OCI-LY7 (cell line): ENCODE measurements at regions not wholly inside any gene's neighbourhood (a gene's known extent, or its start where the extent isn't known, plus 50 kb on each side); places are given as distances from the start of the nearest gene placed in this dataset.
"Not testable (repeated sequence)": the region's sequence is repeated elsewhere in the genome, so short reads cannot be mapped to it uniquely, and the experiment has no call there.

ENCODE experiments used
- BruUV-seq: library from RNA; stranded (reverse); fragments of 400-500 nt; replicated peaks from 2 replicates; lab custom pipeline; 2021; lab: Mats Ljungman, UMichigan
- CTCF ChIA-PET: fragments of 300-600 bp; sonication (Branson Sonifier 250); formaldehyde crosslinking; loops from one replicate; lab custom pipeline; 2022; ENCODE audit warnings: antibody characterized with exemption; ENCODE audit not compliant: unreplicated experiment; lab: Charles Lee
- POLR2A ChIA-PET: fragments of 300-600 bp; sonication (Branson Sonifier 250); formaldehyde crosslinking; loops from one replicate; lab custom pipeline; 2022; ENCODE audit warnings: antibody characterized with exemption; lab: Charles Lee
- DNase-seq: peaks from one replicate; pipeline ENCODE4 v3.0.0-alpha.2; 2015; ENCODE audit warnings: low spot score
- H2AFZ ChIP-seq: fragments of 200-600 bp; sonication (generic), shearing (Covaris generic); 2 replicates; pipeline ENCODE4 v1.6.1; 2014; ENCODE audit warnings: mild to moderate bottlenecking, antibody characterized with exemption, low read length, moderate library complexity
- H3K27ac ChIP-seq: fragments of 200-600 bp; sonication (generic); 2 replicates; pipeline ENCODE4 v1.5.1; 2014; ENCODE audit warnings: mixed run types, low read depth, mild to moderate bottlenecking, moderate library complexity, low read length, inconsistent platforms; ENCODE audit not compliant: poor library complexity, severe bottlenecking
- H3K36me3 ChIP-seq: fragments of 200-600 bp; sonication (generic); 2 replicates; pipeline ENCODE4 v1.6.1; 2014; ENCODE audit warnings: mild to moderate bottlenecking, antibody characterized with exemption, low read length, moderate library complexity, mixed read lengths; ENCODE audit not compliant: insufficient read depth
- H3K4me1 ChIP-seq: fragments of 200-600 bp; sonication (generic); 2 replicates; pipeline ENCODE4 v1.5.1; 2014; ENCODE audit warnings: mild to moderate bottlenecking, low read length; ENCODE audit not compliant: insufficient read depth, poor library complexity, severe bottlenecking
- H3K4me2 ChIP-seq: fragments of 200-600 bp; sonication (generic); 2 replicates; pipeline ENCODE4 v1.6.1; 2014; ENCODE audit warnings: mild to moderate bottlenecking, low read length
- H3K4me3 ChIP-seq: fragments of 200-600 bp; sonication (generic); 2 replicates; pipeline ENCODE4 v1.5.1; 2014; ENCODE audit warnings: mild to moderate bottlenecking, low read depth, low read length; ENCODE audit not compliant: poor library complexity, severe bottlenecking
- H3K79me2 ChIP-seq: fragments of 200-600 bp; sonication (generic); 2 replicates; pipeline ENCODE4 v1.6.1; 2016; ENCODE audit warnings: low read depth, mild to moderate bottlenecking, low read length, moderate library complexity, mixed read lengths; ENCODE audit not compliant: insufficient read depth
- H3K9me2 ChIP-seq: fragments of 200-600 bp; sonication (generic); 2 replicates; pipeline ENCODE4 v1.6.1; 2016; ENCODE audit warnings: mild to moderate bottlenecking, low read length, mixed read lengths; ENCODE audit not compliant: insufficient read depth
- H3K9me3 ChIP-seq: fragments of 200-600 bp; sonication (generic); 2 replicates; pipeline ENCODE4 v1.6.1; 2014; ENCODE audit warnings: mild to moderate bottlenecking, mixed run types, low read length, mixed read lengths
- H4K20me1 ChIP-seq: fragments of 200-600 bp; sonication (generic); 2 replicates; pipeline ENCODE4 v1.6.1; 2014; ENCODE audit warnings: mild to moderate bottlenecking, antibody characterized with exemption, low read length, moderate library complexity, mixed read lengths; ENCODE audit not compliant: insufficient read depth
- CTCF ChIP-seq: fragments of 200-600 bp; sonication (generic); conservative IDR thresholded peaks from 2 replicates; pipeline ENCODE4 v1.5.1; 2014; ENCODE audit warnings: mild to moderate bottlenecking, antibody characterized with exemption, low read length, moderate library complexity, mixed read lengths
- EZH2phosphoT487 ChIP-seq: fragments of 200-600 bp; sonication (generic); IDR thresholded peaks from 2 replicates; pipeline ENCODE4 v1.6.1; 2018; ENCODE audit warnings: low read depth, borderline replicate concordance, mild to moderate bottlenecking, mixed run types, antibody characterized with exemption, low read length, moderate library complexity, mixed read lengths
- intact Hi-C: fragments of 100-400 bp; cut with micrococcal nuclease; formaldehyde crosslinking; loops from one replicate; pipeline ENCODE4 v1.10.0; 2022; ENCODE audit not compliant: unreplicated experiment

DNA sequence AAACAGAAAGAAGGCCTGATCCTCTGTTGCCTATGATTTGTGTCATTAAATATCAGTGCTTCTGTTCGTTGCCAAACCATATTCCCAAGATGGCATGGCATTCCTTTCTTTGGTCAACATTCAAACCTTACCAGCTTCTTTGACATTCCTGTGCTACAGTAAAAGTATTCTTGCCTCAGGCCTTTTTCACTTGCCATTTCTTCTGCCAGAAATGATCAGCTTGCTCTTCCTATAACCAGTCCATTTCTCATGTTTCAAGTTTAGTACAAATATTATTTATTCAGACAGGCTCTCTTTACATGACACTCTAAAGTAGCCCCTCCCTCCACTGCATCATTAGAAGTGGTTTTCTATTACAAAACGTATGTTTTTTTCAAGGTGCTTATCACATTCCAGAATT is 278.3 kb downstream of the KCNJ2 start:
- ChIA-PET CTCF (no interaction called here), POLR2A (no interaction called here)
- no peak overlapping the region for H3K4me3 ChIP-seq
- no peak for TF ChIP-seq CTCF
- no peak for TF ChIP-seq EZH2phosphoT487
- H3K4me1 ChIP-seq, result no peaks in the 10 kb centered on the region
- H3K36me3 ChIP-seq, result no peaks in the 10 kb centered on the region
- H3K27ac ChIP-seq, result no peak overlapping the region
- BruUV-seq, result no TSS peak
- H4K20me1 ChIP-seq, result no peaks in the 10 kb centered on the region
- H3K9me2 ChIP-seq, result no peaks in the 10 kb centered on the region
- intact Hi-C loops, result no loop called here
- DNase-seq, result no peak
- no peaks in the 10 kb centered on the region for H3K79me2 ChIP-seq
- no peaks in the 10 kb centered on the region for H3K9me3 ChIP-seq
- no peak overlapping the region for H2AFZ ChIP-seq
- no peak overlapping the region for H3K4me2 ChIP-seq

DNA sequence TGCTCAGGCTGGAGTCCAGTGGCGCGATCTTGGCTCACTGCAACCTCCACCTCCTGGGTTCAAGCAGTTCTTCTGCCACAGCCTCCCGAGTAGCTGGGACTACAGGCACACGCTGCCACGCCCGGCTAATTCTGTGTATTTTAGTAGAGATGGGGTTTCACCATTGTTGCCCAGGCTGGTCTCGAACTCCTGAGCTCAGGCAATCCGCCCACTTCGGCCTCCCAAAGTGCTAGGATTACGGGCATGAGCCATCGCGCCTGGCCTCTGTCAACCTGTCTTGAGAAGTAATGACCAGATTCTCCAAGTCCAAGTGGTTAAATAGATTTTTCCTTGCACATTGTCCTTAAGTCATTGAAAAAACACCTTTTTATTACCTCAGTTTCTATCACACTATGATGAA is 283.7 kb downstream of the KCNJ2 start:
- CTCF ChIA-PET, H3K27ac ChIP-seq, intact Hi-C loops, DNase-seq, H2AFZ ChIP-seq, H3K36me3 ChIP-seq, H3K4me1 ChIP-seq, H3K4me3 ChIP-seq, H4K20me1 ChIP-seq, H3K9me3 ChIP-seq, H3K9me2 ChIP-seq, BruUV-seq, H3K79me2 ChIP-seq, H3K4me2 ChIP-seq: not testable (repeated sequence)
- POLR2A ChIA-PET, result interaction anchor here (0.6 to 1.1 kb wide), 4 partner anchors 17 to 76 kb away, joined by 4 to 7 read pairs (median 6); no protein-coding TSS in a partner anchor

DNA sequence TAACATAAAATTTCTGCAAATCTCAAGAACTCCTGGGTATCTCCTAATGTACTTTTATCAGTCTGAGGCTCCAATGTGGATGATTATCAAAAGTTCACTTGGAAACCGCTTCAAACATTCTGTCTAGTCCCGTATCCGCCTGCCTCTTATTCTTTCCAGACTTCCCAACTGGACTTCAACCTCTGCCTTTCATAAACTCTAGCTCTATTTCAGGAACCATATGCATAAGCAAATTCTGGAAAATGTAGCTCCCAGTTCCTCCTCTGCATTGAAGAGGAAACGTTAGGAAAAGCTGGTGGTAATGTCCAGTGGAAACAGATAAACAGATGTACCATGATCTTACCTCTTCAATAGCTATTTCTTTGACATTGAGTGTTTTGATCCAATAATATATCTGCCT is 285.0 kb downstream of the KCNJ2 start:
- TF ChIP-seq EZH2phosphoT487 (no peak), CTCF (no peak)
- Histone ChIP-seq H2AFZ (no peak overlapping the region), H4K20me1 (no peaks in the 10 kb centered on the region), H3K9me3 (no peaks in the 10 kb centered on the region), H3K9me2 (no peaks in the 10 kb centered on the region), H3K4me2 (no peak overlapping the region), H3K79me2 (no peaks in the 10 kb centered on the region), H3K36me3 (no peaks in the 10 kb centered on the region), H3K27ac (no peak overlapping the region), H3K4me1 (no peaks in the 10 kb centered on the region), H3K4me3 (no peak overlapping the region)
- DNase-seq, result no peak
- ChIA-PET POLR2A (interaction anchor here (0.6 to 1.1 kb wide), 4 partner anchors 12 to 22 kb away, joined by 3 to 6 read pairs (median 4); no protein-coding TSS in a partner anchor), CTCF (no interaction called here)
- no TSS peak for BruUV-seq
- intact Hi-C loops, result no loop called here
